ENCODE measurements at regions not wholly inside any gene's neighbourhood (a gene's known extent, or its start where the extent isn't known, plus 50 kb on each side); places are given as distances from the start of the nearest gene placed in this dataset.
"Not testable (repeated sequence)": the region's sequence is repeated elsewhere in the genome, so short reads cannot be mapped to it uniquely, and the experiment has no call there.

DNA sequence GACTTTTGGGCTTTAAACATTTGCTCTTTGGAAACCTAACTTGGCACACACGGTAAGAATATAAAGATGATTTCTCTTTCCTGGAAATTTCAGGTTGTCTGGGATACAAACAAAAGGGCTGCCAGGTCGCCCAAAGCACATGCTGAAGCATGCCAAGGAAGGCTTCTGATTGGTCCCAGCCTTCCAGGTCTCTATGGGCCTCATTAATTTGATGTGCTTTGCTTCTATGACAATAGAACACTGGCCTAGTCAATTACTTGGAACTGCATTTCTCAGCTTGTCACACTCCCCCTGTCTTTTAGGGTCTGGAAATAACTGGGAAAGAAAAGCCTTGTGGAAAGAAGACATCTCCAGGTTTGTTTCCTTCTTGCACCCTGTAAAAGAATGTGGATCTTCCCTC lies 228.9 kb downstream of the ADCYAP1 start:
- DNase-seq (ENCODE audit: low spot score), result no peak

DNA sequence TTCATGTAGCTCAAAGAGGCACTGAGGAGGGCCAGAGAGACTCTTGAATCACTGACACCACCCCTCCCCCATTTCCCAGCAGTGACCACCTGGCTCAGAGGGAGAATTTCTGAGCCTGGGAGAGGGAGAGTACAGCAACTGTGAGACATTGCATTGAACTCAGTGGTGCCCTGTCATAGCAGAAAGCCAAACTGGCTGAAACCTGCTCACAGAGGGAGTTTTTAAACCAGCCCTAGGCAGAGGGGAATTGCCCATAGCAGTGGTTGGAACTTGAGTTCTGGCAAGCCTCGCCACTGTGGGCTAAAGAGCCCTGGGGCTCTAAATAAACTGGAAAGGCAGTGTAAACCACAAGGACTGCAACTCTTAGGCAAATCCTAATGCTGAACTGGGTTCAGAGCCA lies 243.1 kb downstream of the ADCYAP1 start:
- DNase-seq (ENCODE audit: low spot score), result no peak

DNA sequence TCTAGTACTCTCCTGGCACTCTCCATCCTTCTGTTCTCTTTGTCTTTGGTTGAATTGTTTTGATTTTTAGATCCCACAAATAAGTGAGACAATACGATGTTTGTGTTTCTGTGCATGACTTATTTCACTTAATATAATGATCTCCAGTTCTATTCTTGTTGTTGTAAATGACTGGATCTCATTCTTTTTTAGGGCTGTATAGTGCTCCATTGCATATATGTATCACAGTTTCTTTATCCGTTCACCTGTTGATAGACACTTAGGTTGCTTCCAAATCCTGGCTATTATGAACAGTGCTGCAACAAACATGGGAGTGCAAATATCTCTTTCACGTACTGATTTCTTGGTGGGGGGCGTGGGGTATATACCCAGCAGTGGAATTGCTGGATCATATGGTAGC lies 245.0 kb downstream of the ADCYAP1 start:
- DNase-seq (ENCODE audit: low spot score), result no peak

DNA sequence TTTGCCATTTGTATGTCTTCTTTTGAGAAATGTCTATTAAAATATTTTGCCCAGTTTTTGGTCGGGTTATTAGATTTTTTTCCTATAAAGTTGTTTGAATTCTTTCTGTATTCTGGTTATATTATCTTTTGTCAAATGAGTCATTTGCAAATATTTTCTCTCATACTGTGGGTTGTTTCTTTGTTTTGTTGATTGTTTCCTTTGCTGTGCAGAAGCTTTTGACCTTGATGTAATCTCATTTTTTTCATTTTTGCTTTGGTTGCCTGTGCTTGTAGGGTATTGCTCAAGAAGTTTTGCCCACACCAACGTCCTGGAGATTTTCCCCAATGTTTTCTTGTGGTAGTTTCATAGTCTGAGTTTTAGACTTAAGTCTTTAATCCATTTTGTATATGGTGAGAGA lies 245.7 kb downstream of the ADCYAP1 start:
- DNase-seq (ENCODE audit: low spot score), result no peak

DNA sequence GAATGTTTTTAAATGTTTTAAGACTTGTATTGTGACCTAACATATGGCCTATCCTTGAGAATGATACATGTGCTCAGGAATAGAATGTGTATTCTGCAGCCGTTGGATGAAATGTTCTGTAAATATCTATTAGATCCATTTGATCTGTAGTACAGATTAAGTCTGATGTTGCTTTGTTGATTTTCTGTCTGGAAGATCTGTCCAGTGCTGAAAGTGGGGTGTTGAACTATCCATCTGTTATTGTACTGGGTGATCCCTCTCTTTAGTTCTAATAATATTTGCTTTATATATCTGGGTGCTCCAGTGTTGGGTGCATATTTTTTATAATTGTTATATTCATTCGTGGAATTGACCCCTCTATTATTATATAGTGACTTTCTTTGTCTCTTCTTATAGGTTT lies 248.3 kb downstream of the ADCYAP1 start:
- DNase-seq (ENCODE audit: low spot score), result not testable (repeated sequence)

DNA sequence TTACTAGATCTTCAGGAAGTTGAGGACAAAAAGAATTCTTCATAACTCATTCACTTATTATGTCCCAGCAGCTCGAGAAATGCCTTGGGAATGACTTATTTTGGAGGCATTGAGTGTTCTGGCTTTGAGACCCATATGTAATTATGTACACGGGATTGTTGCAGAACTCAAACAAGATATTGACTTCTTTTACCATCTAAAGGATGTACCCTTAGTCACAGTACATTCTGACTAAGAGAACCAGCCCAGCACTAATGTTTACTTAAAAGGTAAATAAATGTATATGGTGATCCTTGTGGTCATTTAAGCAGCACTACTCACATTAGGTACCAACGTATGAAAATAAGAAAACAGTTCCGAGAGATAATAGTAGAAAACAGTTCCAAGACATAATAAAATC lies 268.9 kb downstream of the ADCYAP1 start:
- DNase-seq (ENCODE audit: low spot score), result no peak

DNA sequence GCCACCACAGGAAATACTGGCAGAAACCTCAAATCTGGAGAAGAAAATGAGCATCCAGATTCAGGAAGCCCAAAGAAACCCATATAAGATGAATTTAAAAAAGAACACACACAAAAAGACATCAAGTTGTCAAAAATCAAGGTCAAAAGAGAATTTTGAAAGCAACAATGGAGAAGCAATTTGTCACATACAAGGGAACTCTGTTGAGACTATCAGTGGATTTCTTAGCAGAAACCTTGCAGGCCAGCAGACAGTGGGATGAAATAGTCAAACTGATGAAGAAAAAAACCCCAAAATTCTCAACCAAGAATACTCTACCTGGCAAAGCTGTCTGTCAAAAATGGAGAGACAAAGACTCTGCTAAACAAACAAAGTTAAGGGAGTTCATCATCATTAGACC lies 272.6 kb downstream of the ADCYAP1 start:
- no peak for DNase-seq (ENCODE audit: low spot score)

DNA sequence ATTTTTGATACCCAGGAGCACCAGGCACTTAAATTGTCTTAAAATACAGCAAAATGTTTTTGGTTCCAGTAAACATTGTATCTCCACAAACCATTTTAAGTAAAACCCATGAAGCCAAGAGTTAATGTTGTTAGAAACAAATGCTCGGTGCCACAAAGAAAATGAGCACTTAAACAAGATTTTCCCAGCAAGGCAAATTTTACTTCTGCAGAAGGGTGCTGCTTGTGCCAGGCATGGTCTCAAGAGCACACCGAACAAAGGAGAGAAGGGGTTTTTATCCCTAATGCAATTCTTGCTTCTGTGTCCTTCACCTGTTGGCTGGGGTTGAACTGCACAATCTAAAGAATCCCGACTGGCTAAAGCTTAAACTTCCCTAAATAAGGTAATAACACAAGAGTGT lies 286.7 kb downstream of the ADCYAP1 start:
- DNase-seq (ENCODE audit: low spot score), result no peak

DNA sequence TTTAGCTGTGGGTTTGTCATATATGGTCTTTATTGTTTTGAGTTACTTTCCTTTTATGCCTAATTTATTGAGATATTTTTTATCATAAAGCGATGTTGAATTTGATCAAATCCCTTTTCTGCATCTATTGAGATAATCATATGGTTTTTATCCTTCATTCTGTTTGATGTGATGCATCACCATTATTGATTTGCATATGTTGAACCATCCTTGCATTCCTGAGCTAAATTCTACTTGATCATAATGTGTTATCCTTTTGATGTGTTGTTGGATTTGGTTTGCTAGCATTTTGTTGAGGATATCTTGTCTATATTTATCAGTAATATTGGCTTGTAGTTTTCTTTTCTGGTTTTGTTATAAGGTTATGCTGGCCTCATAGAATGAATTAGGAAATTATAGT lies 308.5 kb downstream of the ADCYAP1 start:
- DNase-seq (ENCODE audit: low spot score), result no peak

DNA sequence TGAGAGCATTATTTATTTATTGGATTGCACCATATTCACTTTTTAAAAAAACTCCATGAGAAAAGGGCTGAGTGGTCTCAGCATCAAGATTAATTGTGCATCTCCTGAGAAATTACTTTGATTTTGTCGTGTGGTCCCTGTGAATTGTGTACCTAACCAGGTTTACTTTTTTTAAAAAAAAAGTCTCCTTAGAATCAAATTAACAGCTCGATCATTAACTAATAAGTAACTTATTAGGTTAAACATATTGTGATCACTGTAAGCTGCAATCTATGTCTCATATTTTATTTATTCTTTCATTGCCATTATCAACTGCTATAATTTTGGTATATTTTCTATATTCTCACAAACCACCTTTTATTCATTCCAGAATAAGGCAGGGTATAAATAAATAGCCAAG lies 318.2 kb downstream of the ADCYAP1 start:
- no peak for DNase-seq (ENCODE audit: low spot score)

DNA sequence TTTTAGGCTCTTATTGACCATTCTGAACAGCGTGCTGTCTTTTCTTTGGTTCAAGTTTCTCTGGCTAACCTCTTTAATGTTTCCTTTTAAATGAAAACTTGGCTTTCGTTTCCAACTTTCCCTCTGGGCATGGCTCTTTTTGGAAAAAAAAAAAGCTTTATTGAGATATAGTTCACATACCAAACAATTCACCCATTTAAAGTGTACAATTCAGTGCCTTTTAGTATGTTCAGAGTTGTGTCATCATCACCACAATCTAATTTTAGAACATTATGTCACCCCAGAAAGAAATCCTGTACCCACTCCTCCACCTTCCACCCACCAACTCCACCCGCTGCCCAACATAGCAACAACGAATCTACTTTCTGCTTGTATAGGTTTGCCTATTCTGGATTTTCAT lies 322.4 kb downstream of the ADCYAP1 start:
- no peak for DNase-seq (ENCODE audit: low spot score)

DNA sequence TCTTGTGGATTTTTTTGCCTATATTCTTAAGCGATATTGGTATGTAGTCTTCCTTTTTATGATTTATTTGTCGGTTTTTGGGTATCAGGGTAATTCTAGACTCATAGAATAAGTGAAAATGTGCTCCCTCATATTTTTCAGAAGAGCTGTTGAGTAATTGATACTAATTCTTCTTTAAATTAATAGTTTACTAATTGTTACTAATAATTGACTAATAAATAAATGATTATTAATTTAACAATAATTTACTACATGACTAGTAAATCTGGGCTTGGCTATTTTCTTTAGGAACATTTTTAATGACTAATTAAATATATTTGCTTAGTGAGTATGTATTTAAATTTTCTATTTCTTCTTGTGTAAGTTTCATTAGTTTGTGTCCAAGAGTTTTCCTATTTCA lies 325.0 kb downstream of the ADCYAP1 start:
- DNase-seq (ENCODE audit: low spot score), result no peak

DNA sequence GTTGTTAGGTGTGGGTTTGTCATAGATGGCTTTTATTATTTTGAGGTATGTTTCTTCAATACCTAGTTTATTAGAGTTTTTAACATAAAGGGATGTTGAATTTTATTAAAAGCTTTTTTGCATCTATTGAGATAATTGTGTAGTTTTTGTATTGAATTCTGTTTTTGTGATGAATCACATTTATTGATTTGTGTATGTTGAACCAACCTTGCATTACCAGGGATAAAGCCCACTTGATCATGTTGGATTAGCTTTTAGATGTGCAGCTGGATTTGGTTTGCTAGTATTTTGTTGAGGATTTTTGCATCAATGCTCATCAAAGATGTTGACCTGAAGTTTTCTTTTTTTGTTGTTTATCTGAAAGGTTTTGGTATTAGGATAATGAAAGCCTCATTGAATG lies 328.2 kb downstream of the ADCYAP1 start:
- no peak for DNase-seq (ENCODE audit: low spot score)

DNA sequence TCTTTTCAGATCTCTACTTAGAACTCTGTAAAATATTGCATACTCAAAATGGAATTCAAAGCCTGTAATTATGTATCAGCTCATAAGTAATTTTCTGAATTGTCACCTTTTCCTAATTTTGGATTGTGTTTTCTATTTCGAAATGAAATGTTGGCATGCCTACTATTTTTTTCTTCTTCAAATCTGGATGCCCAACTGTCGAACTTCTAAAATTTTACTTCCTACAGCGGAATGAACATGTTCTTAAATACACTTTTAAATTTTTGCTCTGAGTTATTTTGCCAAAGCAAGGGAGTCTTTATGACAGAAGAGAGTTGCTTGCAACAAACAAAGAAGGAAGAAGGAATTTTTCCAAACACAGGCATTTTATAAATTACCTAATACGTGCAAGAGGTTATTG lies 336.0 kb downstream of the ADCYAP1 start:
- DNase-seq (ENCODE audit: low spot score), result no peak

DNA sequence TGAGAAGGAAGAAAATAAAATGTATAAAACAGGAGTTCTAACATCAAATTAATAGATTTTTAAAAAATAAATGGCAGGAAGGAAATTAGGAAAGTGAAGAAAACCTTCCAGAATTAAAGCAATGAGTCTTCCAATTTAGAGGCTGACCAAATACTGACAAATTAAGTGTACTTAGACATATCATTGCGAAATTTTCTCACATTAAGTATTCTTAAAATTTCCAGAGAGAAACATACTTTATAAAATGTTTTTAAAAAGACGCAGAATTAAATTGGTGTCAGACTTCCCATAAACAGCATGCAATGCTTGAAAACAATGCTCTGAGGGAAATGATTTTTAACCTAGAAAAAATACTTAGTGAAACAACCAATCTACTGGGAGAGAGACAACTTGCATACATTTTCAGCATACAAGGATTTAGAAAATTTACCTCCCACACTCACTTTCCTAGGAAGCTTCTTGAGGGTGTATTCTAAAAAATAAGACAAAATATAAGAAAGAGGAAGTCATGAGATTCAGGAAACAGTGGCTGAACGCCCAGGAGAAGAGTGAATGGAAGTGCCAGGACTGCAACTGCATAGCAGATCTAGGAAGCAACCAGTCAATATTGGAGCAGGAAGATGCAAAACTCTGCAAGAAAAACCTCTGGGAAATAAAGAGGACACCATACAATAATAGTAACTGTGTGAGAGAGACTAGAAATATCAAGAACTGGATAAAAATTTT lies 339.9 kb downstream of the ADCYAP1 start:
- DNase-seq (ENCODE audit: low spot score), result no peak

DNA sequence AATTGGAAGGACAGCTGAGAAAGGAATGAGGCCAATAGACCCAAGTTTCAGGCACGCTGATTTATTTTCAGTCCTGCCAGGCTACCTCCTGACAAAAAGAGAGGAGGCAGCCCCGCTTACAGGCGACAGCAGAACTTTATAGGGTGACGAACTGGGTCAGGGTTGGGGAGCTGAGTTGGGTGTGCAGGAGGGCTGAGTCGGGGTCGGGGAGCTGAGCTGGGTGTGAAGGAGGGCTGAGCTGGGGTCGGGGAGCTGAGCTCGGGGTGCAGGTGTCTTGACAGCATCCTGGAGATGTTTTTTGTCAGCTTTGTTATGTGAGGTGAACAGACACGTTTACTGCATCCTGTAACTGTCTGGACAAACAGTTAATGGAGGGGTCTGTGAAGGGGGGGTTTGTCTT lies 342.2 kb downstream of the ADCYAP1 start:
- no peak for DNase-seq (ENCODE audit: low spot score)

DNA sequence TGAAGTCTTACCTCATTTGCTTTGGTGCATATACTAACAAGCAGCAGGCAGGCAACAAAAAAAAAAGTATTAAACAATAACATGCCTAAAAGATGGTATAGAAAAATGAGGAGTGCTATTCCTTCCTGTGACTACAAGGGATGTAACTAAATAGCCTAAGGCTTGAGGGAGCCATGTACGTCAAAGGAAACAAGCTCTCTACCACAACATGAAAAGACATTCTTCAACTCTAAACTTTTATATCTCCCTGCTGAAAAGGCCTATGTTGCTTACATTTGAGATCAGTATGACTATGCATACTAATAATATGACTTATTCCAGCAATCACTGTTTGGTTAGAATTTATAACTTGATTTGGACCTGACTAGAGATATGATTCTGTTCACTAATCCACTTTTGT lies 347.9 kb downstream of the ADCYAP1 start:
- no peak for DNase-seq (ENCODE audit: low spot score)

DNA sequence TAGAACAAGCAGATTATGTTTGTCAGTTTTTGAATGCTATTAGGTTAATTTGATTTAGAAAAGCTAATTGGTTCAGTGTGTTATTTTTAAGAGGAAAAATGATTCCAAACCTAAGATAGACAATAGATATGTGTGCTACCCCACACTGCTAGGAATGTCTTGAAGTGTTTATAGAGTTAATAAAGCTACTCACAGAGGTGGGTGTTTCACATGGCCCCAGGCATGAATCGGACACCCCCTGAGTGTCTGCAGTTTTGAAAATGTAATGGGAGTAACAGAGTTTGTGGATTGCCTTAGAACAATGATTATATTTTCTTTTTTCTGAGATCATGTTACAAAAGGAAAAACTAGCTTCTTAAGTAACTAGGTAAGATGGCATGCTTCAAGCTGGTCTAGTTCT lies 348.3 kb downstream of the ADCYAP1 start:
- no peak for DNase-seq (ENCODE audit: low spot score)

DNA sequence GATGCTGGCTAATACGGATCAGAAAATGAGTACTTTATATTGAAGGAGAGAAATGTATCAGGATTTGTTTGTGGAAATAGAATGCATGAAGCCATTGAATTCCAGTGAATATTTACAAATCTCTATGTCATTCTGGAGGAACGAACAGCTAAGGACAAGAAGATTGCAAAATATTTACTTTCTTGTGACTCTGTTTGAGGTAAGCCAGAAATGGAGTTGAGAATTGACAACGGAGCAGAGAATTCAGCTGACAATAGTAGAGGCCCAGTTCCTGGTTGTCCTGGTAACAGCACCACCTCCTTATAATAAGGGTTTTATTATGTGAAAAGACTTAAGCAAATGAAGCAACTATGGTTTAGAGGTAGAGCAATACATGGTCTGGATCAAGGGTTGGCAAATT lies 349.2 kb downstream of the ADCYAP1 start:
- no peak for DNase-seq (ENCODE audit: low spot score)

DNA sequence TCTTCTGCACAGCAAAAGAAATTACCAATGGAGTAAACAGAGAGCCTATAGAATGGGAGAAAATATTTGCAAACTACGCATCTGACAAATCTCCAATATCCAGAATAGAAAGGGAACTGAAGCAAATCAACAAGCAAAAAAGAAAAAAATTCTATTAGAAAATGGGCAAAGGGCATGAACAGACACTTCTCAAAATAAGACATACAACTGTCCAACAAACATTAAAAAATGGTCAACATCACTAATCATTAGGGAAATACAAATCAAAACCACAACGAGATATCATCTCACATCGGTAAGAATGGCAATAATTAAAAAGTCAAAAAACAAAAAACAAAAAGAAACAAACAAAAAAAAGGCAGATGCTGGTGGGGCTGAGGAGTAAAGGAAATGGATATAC lies 356.4 kb downstream of the ADCYAP1 start:
- no peak for DNase-seq (ENCODE audit: low spot score)

DNA sequence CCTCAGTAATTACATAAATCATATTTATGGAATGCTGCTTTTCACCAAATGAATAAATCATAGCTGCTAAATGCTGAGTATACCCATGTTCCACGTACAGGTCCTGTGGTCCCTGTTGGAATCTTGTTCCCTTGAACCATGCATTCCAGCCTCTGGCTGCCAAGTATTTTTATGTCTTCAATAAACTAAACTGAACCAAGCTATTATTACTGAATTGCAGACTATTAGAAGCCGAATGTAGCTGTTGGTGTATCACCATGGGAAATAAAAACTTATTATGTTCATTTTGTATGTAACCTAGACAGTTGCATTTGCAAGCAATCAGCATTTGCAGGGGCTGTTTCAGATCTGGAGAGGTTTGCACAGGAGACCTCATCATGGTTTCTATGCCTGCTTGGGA lies 362.4 kb downstream of the ADCYAP1 start:
- DNase-seq (ENCODE audit: low spot score), result no peak

DNA sequence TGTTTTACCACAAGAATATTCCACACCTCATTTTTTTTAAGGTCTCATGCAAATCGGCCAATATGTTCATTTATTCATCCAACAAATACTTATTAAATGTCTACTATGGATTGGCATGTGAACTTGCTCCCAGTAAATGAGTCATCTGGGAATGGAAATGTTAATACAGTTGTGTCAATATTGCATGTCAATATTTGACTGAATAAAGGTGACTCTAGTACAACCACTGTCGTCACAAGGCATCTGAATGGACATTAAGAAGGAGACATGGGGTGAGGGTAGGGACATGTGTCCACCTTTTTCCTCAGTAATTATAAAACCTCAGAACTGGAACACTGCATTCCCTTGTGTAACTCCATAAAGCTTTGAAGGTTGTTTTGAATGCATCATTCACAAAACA lies 365.4 kb downstream of the ADCYAP1 start:
- DNase-seq (ENCODE audit: low spot score), result no peak

DNA sequence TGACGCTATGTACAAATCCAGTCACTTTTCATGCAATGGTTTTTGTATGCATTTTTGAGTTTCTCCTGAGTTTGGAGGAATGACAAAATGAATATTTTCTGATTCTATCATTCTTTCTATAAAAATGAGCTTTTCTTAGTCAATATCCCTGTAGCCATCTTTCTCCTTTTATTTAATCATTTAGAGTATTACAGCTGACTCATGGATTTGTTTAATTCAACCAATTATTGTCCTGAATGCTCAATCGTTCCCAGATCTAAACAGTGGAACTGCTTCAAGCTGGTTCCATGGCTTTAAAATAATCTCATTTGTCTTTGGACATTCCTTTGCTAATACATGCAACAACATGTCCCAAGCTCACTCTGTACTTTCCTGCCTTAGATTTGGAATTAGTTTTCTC lies 368.8 kb downstream of the ADCYAP1 start:
- DNase-seq (ENCODE audit: low spot score), result no peak

DNA sequence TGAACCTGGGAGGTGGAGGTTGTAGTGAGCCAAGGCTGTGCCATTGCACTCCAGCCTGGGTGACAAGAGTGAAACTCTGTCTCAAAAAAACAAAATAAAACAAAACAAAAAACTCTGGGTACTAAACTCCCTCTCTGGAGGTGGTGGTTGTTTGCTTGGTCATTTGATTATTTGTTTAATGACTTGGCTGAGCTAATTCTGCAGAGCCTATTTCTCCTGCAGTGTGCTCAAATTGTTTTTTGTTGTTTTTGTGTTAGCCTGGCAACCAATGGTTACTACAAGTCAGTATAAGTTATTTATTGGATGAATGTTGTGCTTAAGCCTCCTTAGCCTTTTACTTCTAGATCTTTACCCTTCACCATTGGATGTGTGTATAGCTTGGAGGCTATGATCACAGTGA lies 387.5 kb downstream of the ADCYAP1 start:
- DNase-seq (ENCODE audit: low spot score), result no peak

DNA sequence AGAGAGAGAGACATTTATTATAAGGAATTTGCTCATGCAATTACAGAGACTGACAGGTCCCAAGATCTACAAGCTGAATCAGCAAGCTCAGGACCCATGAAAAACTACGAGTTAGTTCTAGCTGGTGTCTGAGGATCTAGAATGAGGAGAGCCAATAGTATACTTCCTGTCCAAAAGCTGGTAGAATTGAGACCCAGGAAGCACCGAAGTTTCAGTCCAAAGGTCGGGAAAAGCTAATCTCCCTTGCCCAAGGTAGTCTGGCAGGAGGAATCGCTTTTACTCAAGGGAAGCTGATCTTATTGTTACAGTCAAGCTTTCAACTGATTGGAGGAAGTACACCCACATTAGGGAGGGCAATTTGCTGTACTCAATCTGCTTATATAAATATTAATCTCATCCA lies 389.6 kb downstream of the ADCYAP1 start:
- no peak for DNase-seq (ENCODE audit: low spot score)
